ENCODE measurements at regions not wholly inside any gene's neighbourhood (a gene's known extent, or its start where the extent isn't known, plus 50 kb on each side); places are given as distances from the start of the nearest gene placed in this dataset.

- TF ChIP-seq, protein P1, sequence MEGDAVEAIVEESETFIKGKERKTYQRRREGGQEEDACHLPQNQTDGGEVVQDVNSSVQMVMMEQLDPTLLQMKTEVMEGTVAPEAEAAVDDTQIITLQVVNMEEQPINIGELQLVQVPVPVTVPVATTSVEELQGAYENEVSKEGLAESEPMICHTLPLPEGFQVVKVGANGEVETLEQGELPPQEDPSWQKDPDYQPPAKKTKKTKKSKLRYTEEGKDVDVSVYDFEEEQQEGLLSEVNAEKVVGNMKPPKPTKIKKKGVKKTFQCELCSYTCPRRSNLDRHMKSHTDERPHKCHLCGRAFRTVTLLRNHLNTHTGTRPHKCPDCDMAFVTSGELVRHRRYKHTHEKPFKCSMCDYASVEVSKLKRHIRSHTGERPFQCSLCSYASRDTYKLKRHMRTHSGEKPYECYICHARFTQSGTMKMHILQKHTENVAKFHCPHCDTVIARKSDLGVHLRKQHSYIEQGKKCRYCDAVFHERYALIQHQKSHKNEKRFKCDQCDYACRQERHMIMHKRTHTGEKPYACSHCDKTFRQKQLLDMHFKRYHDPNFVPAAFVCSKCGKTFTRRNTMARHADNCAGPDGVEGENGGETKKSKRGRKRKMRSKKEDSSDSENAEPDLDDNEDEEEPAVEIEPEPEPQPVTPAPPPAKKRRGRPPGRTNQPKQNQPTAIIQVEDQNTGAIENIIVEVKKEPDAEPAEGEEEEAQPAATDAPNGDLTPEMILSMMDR (IDR thresholded peaks at IDR 0.05; ENCODE audit: low read depth, low read length) = no peak
- no peak for TF ChIP-seq POLR2A (IDR thresholded peaks at IDR 0.05; ENCODE audit: extremely low read depth, insufficient read length)
- TF ChIP-seq MYC (IDR thresholded peaks at IDR 0.05; ENCODE audit: low read depth, low read length) = no peak
These were observed 305.4 kb downstream of the BCL11B start for GRCh38 chr14:98966475-98967162.

Data from NB4 (cell line).